Peyer's patch (tissue), 4 donors: ENCODE measurements at regions not wholly inside any gene's neighbourhood (a gene's known extent, or its start where the extent isn't known, plus 50 kb on each side); places are given as distances from the start of the nearest gene placed in this dataset.

Experiments used
- DNase-seq, 3 donors: peaks; one replicate each; pipeline ENCODE4 v3.0.0-alpha.2; 2017 to 2019
- H3K27ac ChIP-seq, 4 donors: fragments of 200-600 bp; sonication (generic); one replicate each; pipeline ENCODE4 v1.5.1; 2016 to 2019
- H3K27me3 ChIP-seq, 2 donors: fragments of 200-600 bp; sonication (generic); one replicate each; pipeline ENCODE4 v1.5.1; 2019
- H3K36me3 ChIP-seq, 3 donors: fragments of 200-600 bp; sonication (generic); one replicate each; pipeline ENCODE4 v1.5.1; 2016 to 2019
- H3K4me1 ChIP-seq, 4 donors: fragments of 200-600 bp; sonication (generic); one replicate each; pipeline ENCODE4 v1.5.1; 2016 to 2019
- H3K4me3 ChIP-seq, 4 donors: fragments of 200-600 bp; sonication (generic); 1 replicate in 3 of 4; 2 replicates in 1 of 4; pipeline ENCODE4 v1.5.1; 2016 to 2019; ENCODE audit warnings: mild to moderate bottlenecking in 1 of 4
- H3K9me3 ChIP-seq, 4 donors: fragments of 200-600 bp; sonication (generic); one replicate each; pipeline ENCODE4 v1.5.1; 2016 to 2019; ENCODE audit warnings: mild to moderate bottlenecking in 1 of 4
- POLR2A ChIP-seq, 2 donors: fragments of 450-650 bp; IDR thresholded peaks; one replicate each; pipeline ENCODE4 v1.5.1; 2017; ENCODE audit warnings: antibody characterized with exemption in 2 of 2, mild to moderate bottlenecking in 2 of 2, moderate library complexity in 2 of 2
- TF ChIP-seq, protein P1 (sequence below), 6 experiments: fragments of 450-650 bp in 4 of 6; fragments of 200-600 bp in 2 of 6; sonication (generic) in 1 of 6; IDR thresholded peaks; one replicate each; pipeline ENCODE4 v1.5.1; 2017 to 2019; ENCODE audit warnings: antibody characterized with exemption in 6 of 6, mild to moderate bottlenecking in 3 of 6, moderate library complexity in 1 of 6

DNA sequence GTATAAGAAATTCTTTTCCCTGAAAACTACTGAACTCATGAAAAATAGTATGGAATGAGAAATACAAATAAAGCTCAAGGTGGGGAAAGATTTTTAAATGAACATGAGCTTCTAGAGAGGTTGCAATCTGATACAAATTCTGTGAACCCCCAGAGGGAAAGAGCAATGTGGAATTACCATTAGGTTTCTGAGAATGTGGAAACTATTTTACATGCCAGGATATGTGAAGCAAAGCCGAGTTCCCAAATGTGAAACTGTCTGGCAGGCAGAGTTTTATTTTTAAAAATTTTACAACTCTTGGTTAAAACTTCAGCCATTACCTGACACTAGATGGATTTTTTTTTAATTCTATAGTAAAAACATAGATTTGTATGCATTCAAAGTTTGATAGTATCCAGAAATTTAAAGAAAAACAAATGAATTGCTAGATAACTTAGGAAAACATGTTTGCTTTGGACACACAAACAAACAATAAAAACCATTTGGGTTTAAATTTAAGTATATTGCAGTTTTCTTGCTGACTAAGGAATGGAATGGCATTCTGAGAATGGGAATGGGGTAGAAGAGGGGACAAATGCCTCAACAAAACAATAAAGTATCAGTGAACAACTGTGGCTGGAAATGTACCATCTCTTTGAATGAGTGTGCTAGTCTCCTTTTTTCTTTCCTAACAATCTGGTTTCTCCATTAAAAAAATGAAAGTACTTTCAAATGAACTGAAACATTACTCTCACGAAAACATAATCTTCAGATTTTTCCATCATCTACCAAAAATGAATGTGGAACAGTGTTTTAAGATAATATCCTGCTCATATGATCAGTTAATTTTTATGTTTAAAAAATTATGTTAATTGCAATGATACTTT is 99.6 kb downstream of the PCDH18 start:
- no peaks in the 10 kb centered on the region for H3K9me3 ChIP-seq
- no peaks in the 10 kb centered on the region for H3K4me1 ChIP-seq
- TF ChIP-seq, protein P1, sequence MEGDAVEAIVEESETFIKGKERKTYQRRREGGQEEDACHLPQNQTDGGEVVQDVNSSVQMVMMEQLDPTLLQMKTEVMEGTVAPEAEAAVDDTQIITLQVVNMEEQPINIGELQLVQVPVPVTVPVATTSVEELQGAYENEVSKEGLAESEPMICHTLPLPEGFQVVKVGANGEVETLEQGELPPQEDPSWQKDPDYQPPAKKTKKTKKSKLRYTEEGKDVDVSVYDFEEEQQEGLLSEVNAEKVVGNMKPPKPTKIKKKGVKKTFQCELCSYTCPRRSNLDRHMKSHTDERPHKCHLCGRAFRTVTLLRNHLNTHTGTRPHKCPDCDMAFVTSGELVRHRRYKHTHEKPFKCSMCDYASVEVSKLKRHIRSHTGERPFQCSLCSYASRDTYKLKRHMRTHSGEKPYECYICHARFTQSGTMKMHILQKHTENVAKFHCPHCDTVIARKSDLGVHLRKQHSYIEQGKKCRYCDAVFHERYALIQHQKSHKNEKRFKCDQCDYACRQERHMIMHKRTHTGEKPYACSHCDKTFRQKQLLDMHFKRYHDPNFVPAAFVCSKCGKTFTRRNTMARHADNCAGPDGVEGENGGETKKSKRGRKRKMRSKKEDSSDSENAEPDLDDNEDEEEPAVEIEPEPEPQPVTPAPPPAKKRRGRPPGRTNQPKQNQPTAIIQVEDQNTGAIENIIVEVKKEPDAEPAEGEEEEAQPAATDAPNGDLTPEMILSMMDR (IDR thresholded peaks at IDR 0.05), result no peak
- TF ChIP-seq POLR2A (IDR thresholded peaks at IDR 0.05), result no peak
- H3K36me3 ChIP-seq, result no peaks in the 10 kb centered on the region
- no peak overlapping the region for H3K27ac ChIP-seq
- DNase-seq, result no peak
- no peak overlapping the region for H3K4me3 ChIP-seq
- H3K27me3 ChIP-seq, result no peaks in the 10 kb centered on the region

DNA sequence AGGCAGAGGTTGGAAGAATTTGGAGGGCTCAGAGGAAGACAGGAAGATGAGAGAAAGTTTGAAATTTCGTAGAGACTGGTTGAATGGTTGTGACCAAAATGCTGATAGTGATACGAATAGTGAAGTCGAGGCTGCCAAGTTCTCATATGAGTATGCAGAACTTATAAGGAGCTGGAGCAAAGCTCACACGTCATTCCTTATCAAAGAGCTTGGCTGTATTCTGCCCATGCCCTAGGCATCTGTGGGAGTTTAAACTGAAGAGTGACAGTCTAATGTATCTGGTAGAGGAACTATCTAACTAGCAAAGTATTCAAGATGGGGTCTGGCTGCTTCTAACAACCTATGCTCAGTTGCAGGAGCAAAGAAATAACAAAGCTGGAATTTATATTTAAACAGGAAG is 102.1 kb downstream of the PCDH18 start:
- Histone ChIP-seq H3K27me3 (no peaks in the 10 kb centered on the region), H3K9me3 (no peaks in the 10 kb centered on the region), H3K36me3 (no peaks in the 10 kb centered on the region), H3K27ac (no peak overlapping the region), H3K4me1 (no peaks in the 10 kb centered on the region), H3K4me3 (no peak overlapping the region)
- TF ChIP-seq POLR2A (IDR thresholded peaks at IDR 0.05), result no peak
- TF ChIP-seq, protein P1 (IDR thresholded peaks at IDR 0.05), result no peak
- no peak for DNase-seq

DNA sequence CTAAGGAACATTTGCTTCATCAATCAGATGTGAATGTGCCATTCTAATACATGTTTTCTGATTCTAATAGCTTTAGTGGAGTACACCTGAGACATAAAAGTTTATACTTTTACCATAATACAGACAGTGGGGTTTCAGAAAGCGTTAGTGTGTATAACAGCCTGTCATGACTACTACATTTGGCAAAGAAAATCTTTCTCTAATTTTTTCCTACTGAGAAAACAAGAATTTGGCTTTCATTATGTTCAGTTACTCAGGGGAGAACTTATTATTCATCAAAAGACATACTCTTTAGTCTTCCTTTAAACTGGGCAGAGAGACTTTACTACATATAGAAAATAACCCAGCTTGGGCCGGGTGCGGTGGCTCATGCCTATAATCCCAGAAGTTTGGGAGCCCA is 104.9 kb downstream of the PCDH18 start:
- H3K27ac ChIP-seq, result no peak overlapping the region
- H3K9me3 ChIP-seq, result no peaks in the 10 kb centered on the region
- H3K4me3 ChIP-seq, result no peak overlapping the region
- H3K36me3 ChIP-seq, result no peaks in the 10 kb centered on the region
- TF ChIP-seq POLR2A (IDR thresholded peaks at IDR 0.05), result no peak
- TF ChIP-seq, protein P1 (IDR thresholded peaks at IDR 0.05), result no peak
- no peak for DNase-seq
- no peaks in the 10 kb centered on the region for H3K4me1 ChIP-seq
- no peaks in the 10 kb centered on the region for H3K27me3 ChIP-seq

DNA sequence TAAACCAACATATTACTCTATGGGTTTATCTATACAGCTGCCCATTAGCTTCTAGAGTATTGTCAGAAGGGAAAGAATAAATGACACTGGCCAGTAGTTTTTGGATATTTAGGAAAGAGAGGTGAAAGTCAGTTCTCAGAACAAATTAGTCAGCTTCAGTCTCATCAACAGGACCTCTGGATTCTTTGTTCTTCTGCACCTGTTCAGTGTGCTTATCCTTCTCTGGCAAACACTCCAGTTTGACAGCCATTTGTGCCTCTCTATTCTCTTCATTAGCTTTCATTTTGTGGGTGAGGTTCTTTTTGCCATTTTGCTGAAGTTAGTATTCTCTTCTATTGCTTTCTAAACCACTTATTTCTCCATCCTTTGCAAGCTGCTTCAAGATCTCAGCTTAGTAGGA is 107.0 kb downstream of the PCDH18 start:
- no peak for DNase-seq
- Histone ChIP-seq H3K9me3 (peaks cover 0 to 4% (median 0%) of the 10 kb centered on the region in 4 donors), H3K4me1 (no peaks in the 10 kb centered on the region), H3K27ac (no peak overlapping the region), H3K4me3 (no peak overlapping the region), H3K36me3 (no peaks in the 10 kb centered on the region), H3K27me3 (no peaks in the 10 kb centered on the region)
- TF ChIP-seq, protein P1 (IDR thresholded peaks at IDR 0.05), result no peak
- TF ChIP-seq POLR2A (IDR thresholded peaks at IDR 0.05), result no peak

DNA sequence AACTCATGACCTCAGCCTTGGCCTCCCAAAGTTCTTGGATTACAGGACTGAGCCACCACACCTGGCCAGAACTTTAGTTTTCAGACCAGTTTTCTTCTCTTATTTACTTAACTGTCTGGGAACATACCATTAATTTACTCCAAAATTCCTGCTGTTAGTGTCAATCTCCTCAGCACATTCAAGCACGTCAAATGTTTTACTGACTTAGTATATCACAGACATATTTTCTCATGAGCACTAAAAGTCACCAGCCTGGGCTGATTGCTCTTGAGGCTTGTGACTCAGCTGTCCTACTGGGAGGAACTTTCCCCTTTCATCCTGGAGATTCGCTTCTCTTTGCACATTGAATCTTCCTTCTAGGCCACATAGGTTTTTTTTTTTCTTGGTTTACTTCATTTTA is 109.6 kb downstream of the PCDH18 start:
- no peak overlapping the region for H3K4me3 ChIP-seq
- no peak for DNase-seq
- H3K27ac ChIP-seq, result no peak overlapping the region
- H3K9me3 ChIP-seq, result peaks cover 0 to 4% (median 0%) of the 10 kb centered on the region in 4 donors
- no peaks in the 10 kb centered on the region for H3K4me1 ChIP-seq
- no peaks in the 10 kb centered on the region for H3K27me3 ChIP-seq
- no peaks in the 10 kb centered on the region for H3K36me3 ChIP-seq
- no peak for TF ChIP-seq POLR2A (IDR thresholded peaks at IDR 0.05)
- TF ChIP-seq, protein P1 (IDR thresholded peaks at IDR 0.05), result no peak
